Suppressor macrophage treated with lipopolysaccharide for 4 hours (primary cell): ENCODE measurements at regions not wholly inside any gene's neighbourhood (a gene's known extent, or its start where the extent isn't known, plus 50 kb on each side); places are given as distances from the start of the nearest gene placed in this dataset.

Experiments used
- DNase-seq: peaks from one replicate; pipeline ENCODE4 v3.0.0-alpha.2; 2020

DNA sequence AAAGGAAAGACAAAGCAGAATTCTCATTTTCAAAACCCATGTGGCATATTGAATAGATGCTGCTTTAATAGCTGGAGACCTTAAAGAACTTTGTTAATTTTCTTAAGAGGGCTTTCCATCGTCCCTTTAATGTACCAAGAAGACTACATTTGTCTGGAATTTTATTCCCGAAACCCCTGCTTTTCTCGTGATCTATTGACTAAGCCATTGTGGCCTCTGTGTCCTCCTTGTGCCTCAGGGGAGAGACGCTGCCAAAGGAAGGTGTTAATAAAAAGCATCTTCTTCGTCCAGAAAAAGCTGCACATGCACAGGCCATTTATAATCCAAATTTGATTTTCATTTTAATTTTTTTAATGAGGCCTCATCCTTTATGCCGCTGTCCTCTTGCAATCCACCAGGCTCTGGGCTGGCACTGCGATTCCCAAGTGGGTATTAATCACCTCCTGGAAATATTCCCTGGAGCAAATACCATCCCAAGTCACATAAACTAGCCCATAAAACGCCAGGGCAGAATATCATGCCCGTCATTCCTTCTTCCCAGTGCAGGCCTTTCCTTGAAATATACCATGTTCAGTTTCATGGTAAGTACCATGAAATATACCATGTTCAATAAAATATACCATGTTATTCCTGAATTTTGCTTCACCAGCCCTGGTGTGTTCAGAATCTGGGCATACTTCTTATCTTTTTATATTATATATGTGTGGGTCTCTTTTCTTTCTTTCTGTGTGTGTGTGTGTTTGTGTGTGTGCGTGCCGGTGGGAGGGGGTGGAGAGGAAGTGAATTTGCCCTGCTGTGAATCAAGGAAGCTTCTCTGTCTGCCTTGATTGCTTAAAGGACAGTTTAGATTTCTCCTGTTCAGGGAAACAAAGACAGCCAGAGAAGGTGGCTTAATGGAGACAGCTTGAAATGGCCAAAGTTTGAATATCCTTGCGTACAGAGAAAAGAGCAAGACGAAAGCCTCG is 147.6 kb downstream of the PHETA1 start:
- peak; percentile 53 for DNase-seq

DNA sequence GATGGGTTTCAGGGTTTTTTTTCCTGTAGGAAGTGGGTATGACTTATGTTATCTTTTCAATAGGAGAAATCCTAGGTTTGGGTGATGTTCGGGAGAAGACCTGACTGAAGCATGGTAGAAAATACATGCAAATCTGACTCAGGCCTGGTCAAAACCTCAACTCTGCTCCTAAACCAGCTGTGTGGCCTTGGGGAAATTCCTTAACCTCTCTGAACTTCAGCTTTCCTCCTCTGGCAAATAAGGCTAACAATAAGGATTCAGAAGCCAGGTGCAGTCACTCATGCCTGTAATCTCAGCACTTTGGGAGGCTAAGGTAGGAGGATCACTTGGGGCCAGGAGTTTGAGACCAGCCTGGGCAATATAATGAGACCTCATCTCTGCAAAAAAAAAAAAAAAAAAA is 148.5 kb downstream of the PHETA1 start:
- DNase-seq: no peak

GRCh38 chr12:111219440-111219839 is 149.5 kb downstream of the PHETA1 start:
- DNase-seq: no peak

DNA sequence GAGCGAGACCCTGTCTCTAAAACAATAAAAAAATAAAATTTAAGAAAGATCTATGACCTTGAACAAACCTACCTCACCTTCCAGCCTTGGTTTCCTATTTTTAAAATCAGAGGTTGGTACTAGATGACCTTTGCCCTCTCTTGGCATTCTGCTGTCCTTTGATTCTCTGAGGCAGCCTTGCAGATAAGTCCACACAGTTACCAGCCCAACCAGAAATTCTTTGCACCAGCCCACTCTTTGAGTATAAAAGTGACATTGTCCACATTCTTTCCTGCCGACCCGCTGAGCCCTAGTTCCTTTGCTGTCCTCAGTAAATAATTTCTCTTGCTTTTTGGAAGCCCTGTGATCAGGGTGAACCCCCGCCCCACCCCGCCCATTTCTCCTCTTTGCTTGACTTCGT is 150.4 kb downstream of the PHETA1 start:
- DNase-seq: no peak

DNA sequence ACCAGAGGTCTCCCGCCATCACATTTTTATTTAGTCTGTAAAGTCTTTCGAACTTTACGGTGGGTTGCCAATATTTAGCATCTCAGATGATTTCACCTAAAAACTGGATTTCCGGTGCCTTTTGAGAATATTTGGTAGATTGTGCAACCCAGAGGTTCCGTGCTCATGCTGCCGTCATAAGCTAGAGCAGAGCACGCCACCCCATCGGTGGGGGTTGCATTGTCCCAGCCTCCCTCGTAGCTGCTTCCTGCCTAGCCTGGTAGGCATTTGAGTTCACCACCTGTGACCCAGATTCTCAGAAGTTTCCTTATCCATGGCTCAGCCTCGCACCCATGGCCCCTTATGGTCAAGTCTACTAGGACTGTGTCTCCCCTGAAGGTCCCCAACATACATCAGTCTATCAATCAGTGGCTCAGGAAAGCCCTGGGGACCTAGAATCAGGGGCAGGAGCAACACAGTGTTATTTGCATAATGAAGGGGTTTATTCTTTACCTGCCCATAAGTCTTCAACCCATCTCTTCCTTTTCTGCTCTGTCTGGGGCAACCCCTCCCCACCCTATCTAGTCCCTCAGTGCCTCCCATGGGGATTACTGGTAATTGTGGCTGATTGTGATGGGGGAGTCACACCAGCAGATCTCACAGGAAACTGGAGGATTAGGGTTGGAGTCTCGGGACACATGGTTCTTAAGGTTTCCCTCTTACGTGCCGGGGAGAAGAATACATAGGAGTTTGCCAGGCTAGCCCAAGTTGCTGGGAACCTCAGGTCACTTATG is 152.3 kb downstream of the PHETA1 start:
- peak; percentile 19 for DNase-seq

DNA sequence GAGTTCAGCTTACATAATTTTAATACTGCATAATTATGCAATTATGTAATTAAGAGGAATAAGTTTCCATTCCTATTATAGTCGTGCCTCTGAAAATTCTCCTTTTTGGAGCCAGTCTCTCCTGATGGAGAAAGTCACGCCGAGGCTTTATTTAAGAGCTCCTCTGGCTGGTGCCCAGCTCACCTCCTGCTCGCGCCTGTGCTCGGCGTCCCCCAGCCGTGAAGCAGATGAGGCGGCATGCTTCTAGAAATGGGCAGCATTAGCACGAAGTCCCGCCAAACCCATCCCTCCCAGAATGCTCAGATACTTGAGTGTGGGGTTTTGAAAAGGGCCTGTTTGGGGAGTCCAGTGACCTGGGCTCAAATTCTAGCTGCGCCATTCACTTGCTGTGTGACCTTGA is 153.0 kb downstream of the PHETA1 start:
- no peak for DNase-seq

DNA sequence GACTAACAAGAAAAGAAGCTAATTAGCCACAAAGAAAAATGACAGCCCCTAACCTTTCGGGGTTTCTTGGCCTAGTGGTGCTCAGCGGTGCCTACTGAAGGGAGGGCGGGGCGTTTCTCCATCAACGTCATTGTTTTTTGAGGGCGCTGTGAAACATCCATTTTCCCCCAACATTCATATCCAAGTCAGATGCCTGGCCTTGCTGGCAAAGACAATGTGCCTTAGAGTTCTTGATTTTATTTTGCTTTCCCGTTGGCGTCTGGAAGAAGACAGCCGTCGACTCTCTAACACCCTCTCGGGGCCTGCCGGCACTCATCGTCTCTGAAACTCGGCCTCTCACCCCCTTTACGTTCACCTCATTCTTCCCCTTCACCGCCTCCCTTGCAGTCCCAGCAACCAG is 154.5 kb downstream of the PHETA1 start:
- DNase-seq: no peak

DNA sequence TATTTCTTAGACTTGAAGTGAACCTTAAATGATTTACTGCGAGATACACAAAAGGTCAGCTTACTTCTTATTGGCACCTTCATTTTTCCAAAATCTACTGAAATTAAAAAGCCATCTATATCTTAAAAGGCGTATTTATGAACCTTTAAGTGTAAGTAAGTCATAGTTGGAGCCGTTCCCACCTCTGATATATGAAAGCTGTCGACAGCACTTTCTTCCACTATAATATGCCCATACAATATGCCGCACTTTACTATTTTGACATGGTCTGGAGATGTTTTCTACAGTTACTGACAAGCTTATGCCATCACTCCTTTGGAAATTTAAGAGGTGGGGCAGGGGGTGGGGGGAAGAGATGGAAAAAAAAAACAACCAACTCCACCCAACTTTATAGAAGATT is 155.3 kb downstream of the PHETA1 start:
- DNase-seq: no peak

GRCh38 chr12:111212814-111213456 is 156.0 kb downstream of the PHETA1 start:
- no peak for DNase-seq

DNA sequence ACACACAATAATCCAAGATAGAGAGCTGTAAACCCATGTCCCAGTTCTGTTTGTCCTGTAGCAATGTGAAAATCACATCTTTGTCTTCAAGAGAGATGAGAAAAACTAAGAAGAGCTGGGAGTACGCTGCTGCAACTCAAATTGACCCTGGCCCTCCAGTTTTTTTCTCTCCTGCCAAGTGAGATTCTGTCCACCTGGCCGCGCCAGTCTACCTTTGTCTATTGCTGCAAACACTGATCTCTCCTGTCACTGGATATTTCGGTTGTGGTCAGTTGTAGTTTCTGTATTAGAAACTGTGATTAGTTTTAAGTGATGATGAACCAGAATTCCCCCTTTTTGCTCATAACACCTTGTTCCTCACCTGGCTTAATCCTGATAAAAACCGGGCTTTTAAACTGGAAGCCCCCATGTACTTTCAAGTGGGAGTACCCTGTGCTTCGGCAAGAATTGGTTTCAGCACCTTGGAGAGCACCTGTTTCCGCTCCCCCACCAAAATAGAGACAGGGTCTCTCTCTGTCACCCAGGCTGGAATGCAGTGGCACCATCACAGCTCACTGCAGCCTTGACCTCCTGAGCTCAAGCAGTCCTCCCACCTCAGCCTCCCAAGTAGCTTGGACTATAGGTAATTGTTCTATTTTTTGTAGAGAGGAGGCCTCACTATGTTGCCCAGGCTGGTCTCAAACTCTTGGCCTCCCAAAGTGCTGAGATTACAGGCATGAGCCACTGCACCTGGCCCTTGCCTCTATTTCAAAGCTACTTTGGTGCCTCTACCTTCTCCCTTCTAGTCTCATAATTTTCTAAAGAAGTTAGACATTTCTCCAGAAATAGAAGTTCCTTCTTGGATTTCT is 156.8 kb downstream of the PHETA1 start:
- DNase-seq: no peak

DNA sequence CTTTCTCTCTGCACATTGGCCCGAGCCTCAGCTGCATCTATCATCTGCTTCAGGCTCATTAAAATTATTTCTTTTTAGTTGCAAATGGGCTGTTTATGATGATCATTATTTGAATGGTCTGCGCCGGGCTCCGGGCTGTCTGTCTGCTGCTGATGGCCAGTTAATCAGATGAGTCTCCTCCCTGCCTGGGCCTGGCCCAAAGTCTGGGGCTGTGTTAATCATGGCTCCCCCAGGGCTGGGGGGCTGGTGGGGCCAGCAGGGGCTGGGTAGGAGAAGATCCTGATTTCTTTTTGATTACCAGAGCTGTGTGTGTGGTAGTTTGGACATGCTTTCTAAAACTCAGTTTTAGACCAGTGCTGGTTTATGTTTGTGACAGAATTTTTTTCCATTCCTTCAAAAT is 159.1 kb downstream of the PHETA1 start:
- DNase-seq: no peak

- peak; percentile 58 for DNase-seq
Measured at GRCh38 chr12:111207761-111208160, 161.1 kb downstream of the PHETA1 start.

DNA sequence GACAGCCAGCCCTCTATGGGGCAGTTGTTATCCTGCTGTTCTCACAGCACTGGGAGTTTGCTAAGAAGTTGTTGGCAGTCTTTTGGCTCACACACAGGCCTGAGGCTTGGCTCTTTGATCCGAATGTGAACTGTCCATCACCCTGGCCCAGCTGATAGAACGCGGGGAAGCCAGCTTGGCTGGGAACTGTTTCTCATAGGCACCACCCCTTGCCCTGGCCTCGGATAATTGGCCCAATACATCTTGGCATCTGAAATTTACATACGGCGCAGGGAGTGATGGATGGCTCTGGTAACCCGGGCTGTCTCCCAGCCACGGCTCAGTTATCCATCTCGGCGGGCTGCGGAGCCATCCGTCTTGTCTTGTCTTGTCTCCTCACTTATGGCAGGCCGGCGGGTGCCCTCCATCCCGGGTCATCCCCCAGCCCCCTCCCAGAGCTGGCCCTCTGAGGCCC is 164.1 kb downstream of the PHETA1 start:
- no peak for DNase-seq

DNA sequence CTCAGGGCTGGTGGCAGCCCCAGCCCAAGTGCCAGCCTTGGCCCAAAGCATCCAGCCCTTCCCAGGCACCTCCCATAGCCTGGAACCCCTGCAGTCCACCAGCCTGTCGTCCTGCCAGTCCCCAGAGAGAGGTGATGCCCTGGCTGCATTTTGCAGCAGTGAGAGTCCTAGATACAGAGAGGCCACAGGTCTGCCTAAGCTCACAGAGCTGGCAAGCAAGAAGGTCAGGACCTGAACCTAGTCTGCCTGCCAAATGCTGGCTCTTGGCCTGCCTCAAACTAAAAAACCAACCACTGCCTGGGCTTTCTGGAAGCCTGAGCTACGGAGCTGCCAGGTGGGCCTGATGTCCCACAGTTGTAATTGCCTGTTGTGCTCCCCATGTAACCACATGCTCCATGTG is 164.9 kb downstream of the PHETA1 start:
- DNase-seq: no peak

GRCh38 chr12:111203446-111203845 is 165.4 kb downstream of the PHETA1 start:
- DNase-seq: peak; percentile 89

GRCh38 chr12:111202237-111202915 is 166.5 kb downstream of the PHETA1 start:
- peak; percentile 26 for DNase-seq

- no peak for DNase-seq
Measured at GRCh38 chr12:111201495-111202236, 167.2 kb downstream of the PHETA1 start.

DNA sequence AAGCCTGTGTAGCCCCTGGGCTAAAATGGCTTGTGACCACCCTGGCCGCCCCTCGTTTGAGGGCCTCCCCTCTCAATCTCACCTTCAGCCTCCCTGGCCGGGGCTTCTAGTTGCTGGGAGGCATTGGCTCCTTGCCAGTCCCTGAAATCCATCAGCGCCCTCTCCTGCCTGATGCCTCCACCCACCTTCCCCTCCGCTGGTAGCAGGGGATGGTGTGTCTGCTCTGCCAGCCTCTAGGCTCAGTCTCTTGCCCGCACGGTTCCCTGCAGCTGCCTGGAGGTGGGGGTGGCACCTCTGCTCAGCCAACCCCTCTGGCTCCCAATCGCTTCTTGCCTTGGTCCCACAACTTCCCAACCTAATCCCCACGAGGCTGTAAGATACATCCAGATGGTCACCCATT is 167.9 kb downstream of the PHETA1 start:
- no peak for DNase-seq

GRCh38 chr12:111197376-111197944 is 171.4 kb downstream of the PHETA1 start:
- DNase-seq: no peak

GRCh38 chr12:111196532-111196931 is 172.4 kb downstream of the PHETA1 start:
- peak; percentile 60 for DNase-seq

DNA sequence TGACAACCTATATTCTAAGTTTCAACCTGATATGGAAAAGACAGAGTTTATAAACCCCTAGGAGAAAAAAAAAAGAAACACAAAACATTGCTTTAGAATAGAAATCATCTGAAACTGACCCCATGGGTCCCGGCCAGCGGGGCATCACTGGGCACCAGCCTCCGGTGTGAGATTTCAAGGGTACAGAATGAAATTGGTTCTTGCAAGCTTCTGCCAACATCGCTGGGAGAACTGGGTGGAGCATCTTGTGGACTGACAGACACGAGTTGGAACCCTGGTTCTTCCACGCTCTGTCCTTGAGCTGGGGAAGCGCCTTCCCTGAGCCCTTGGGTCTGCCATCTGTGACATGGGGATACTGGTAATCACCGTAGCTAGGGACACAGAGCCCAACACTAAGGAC is 173.6 kb downstream of the PHETA1 start:
- no peak for DNase-seq
